B cell (primary cell): ENCODE measurements at regions not wholly inside any gene's neighbourhood (a gene's known extent, or its start where the extent isn't known, plus 50 kb on each side); places are given as distances from the start of the nearest gene placed in this dataset.

Experiments
- ATAC-seq: fragments of 200-7000 bp; cut with Tn5 transposase; one replicate; pipeline ENCODE4 v1.10.0; 2021; ENCODE audit warnings: low read depth, mild to moderate bottlenecking, moderate number of reproducible peaks, moderate library complexity
- CTCF ChIA-PET: fragments of 350-600 bp; sonication (Branson Sonifier 250); formaldehyde crosslinking; loops from one replicate; lab custom pipeline; 2021; ENCODE audit warnings: antibody characterized with exemption, inconsistent platforms; lab: Charles Lee
- POLR2A ChIA-PET: fragments of 350-600 bp; sonication (Branson Sonifier 250); formaldehyde crosslinking; loops from one replicate; lab custom pipeline; 2021; ENCODE audit warnings: antibody characterized with exemption; lab: Charles Lee
- DNase-seq: peaks from one replicate; pipeline ENCODE4 v3.0.0; 2013
- H2AFZ ChIP-seq: 2 replicates; pipeline ENCODE4 v1.6.1; 2012; ENCODE audit warnings: mild to moderate bottlenecking, low read depth, low read length; ENCODE audit not compliant: insufficient read depth, poor library complexity, severe bottlenecking
- H3K27ac ChIP-seq, 2 donors: 1 replicate in 1 of 2; 2 replicates in 1 of 2; pipeline ENCODE4 v1.5.1; 2012 to 2013; ENCODE audit warnings: low read length in 2 of 2, mild to moderate bottlenecking in 2 of 2, moderate library complexity in 1 of 2
- H3K27me3 ChIP-seq, 4 experiments: fragments of 200-600 bp in 1 of 4; sonication (generic) in 1 of 4; replicated peaks in 1 of 4; 1 replicate in 2 of 4; 2 replicates in 2 of 4; pipeline versions ENCODE4 v1.6.1 to v1.7.0; 2013 to 2016; ENCODE audit warnings: low read length in 3 of 4, mild to moderate bottlenecking in 2 of 4, mixed read lengths in 1 of 4, moderate library complexity in 1 of 4; ENCODE audit not compliant: insufficient read depth in 4 of 4, control insufficient read depth in 3 of 4; ENCODE audit errors: control extremely low read depth in 1 of 4
- H3K36me3 ChIP-seq, 2 experiments: replicated peaks in 1 of 2; 1 replicate in 1 of 2; 2 replicates in 1 of 2; pipeline versions ENCODE4 v1.6.1 to v1.7.1; 2013; ENCODE audit warnings: low read length in 1 of 2; ENCODE audit not compliant: insufficient read depth in 2 of 2, control insufficient read depth in 1 of 2; ENCODE audit errors: control extremely low read depth in 1 of 2, extremely low read depth in 1 of 2
- H3K4me1 ChIP-seq, 2 donors: fragments of 200-600 bp in 1 of 2; sonication (generic) in 1 of 2; 1 replicate in 1 of 2; 2 replicates in 1 of 2; pipeline versions ENCODE4 v1.5.1 to v1.6.1; 2013 to 2017; ENCODE audit warnings: low read length in 2 of 2; ENCODE audit not compliant: control insufficient read depth in 2 of 2, insufficient read depth in 2 of 2
- H3K4me2 ChIP-seq: replicated peaks from 2 replicates; pipeline ENCODE3; 2012; ENCODE audit warnings: mild to moderate bottlenecking, low read depth, low read length; ENCODE audit not compliant: poor library complexity, severe bottlenecking
- H3K4me3 ChIP-seq, 5 experiments: fragments of 200-600 bp in 1 of 5; sonication (generic) in 1 of 5; 1 replicate in 3 of 5; 2 replicates in 2 of 5; pipeline versions ENCODE4 v1.5.1 to v1.7.0; 2011 to 2016; ENCODE audit warnings: low read length in 4 of 5, mild to moderate bottlenecking in 4 of 5, low read depth in 2 of 5, control low read depth in 1 of 5, moderate library complexity in 1 of 5; ENCODE audit not compliant: insufficient read depth in 1 of 5; ENCODE audit errors: control extremely low read depth in 1 of 5, extremely low read depth in 1 of 5
- H3K79me2 ChIP-seq: fragments of 200-600 bp; sonication (generic); one replicate; pipeline ENCODE4 v1.6.0; 2016; ENCODE audit warnings: low read length; ENCODE audit not compliant: control insufficient read depth, insufficient read depth
- H3K9ac ChIP-seq: fragments of 200-600 bp; sonication (generic); 2 replicates; pipeline ENCODE4 v1.6.1; 2017; ENCODE audit warnings: mild to moderate bottlenecking, low read length, moderate library complexity
- H3K9me3 ChIP-seq, 3 donors: one replicate each; pipeline versions ENCODE4 v1.6.1 to v1.7.1; 2013; ENCODE audit warnings: low read length in 2 of 3; ENCODE audit not compliant: control insufficient read depth in 2 of 3, insufficient read depth in 1 of 3; ENCODE audit errors: control extremely low read depth in 1 of 3
- H4K20me1 ChIP-seq: 2 replicates; pipeline ENCODE4 v1.6.0; 2012; ENCODE audit warnings: mild to moderate bottlenecking, low read length; ENCODE audit not compliant: insufficient read depth, control insufficient read depth, poor library complexity, severe bottlenecking
- H3K27ac Mint-ChIP-seq: one replicate; pipeline ENCODE4 v1.8.0; 2021; ENCODE audit warnings: mixed read lengths
- H3K27me3 Mint-ChIP-seq: one replicate; pipeline ENCODE4 v1.8.0; 2021; ENCODE audit warnings: mixed read lengths
- H3K4me1 Mint-ChIP-seq: one replicate; pipeline ENCODE4 v1.8.0; 2021; ENCODE audit warnings: mixed read lengths
- H3K4me3 Mint-ChIP-seq: one replicate; pipeline ENCODE4 v1.8.0; 2021; ENCODE audit warnings: mixed read lengths
- H3K9me3 Mint-ChIP-seq: one replicate; pipeline ENCODE4 v1.8.0; 2022; ENCODE audit warnings: mixed read lengths; ENCODE audit not compliant: insufficient read depth
- CTCF ChIP-seq: fragments of 200-600 bp; IDR thresholded peaks from one replicate; pipeline ENCODE4 v1.8.0; 2022; ENCODE audit warnings: antibody characterized with exemption, mild to moderate bottlenecking
- EZH2 ChIP-seq: IDR thresholded peaks from 2 replicates; pipeline ENCODE4 v1.6.1; 2012; ENCODE audit warnings: borderline replicate concordance, low read depth, mild to moderate bottlenecking, moderate library complexity, low read length; ENCODE audit not compliant: insufficient read depth, poor library complexity, severe bottlenecking
- WGBS: methylation state at CpG from one replicate; pipeline ENCODE4 v1.1.5; 2013; ENCODE audit warnings: missing lambda C conversion rate; ENCODE audit not compliant: insufficient coverage; 5-methylcytosine and 5-hydroxymethylcytosine counted together
- intact Hi-C: fragments of 100-400 bp; cut with micrococcal nuclease; formaldehyde crosslinking; loops from one replicate; pipeline ENCODE4 v1.10.0; 2022

- WGBS: no CpG with 5 or more reads among the region's 2 CpGs
- Mint-ChIP-seq H3K27me3 (peaks cover 3% of the 10 kb centered on the region), H3K27ac (no peak overlapping the region), H3K4me1 (no peaks in the 10 kb centered on the region), H3K9me3 (no peaks in the 10 kb centered on the region), H3K4me3 (no peak overlapping the region)
- intact Hi-C loops: no loop called here
- Histone ChIP-seq H3K27me3 (no peaks in the 10 kb centered on the region), H3K4me2 (no peak overlapping the region), H3K4me1 (no peaks in the 10 kb centered on the region), H3K36me3 (no peaks in the 10 kb centered on the region), H2AFZ (no peak overlapping the region), H3K4me3 (no peak overlapping the region), H4K20me1 (no peaks in the 10 kb centered on the region), H3K9me3 (no peaks in the 10 kb centered on the region), H3K27ac (no peak overlapping the region), H3K79me2 (no peaks in the 10 kb centered on the region), H3K9ac (no peak overlapping the region)
- ChIA-PET POLR2A (no interaction called here), CTCF (no interaction called here)
- DNase-seq (no peak), ATAC-seq (no peak)
- TF ChIP-seq CTCF (no peak), EZH2 (no peak)
Observed at GRCh38 chr2:221693365-221693764, 121.3 kb upstream of the EPHA4 start.

GRCh38 chr2:221691571-221691970 lies 119.5 kb upstream of the EPHA4 start:
- H3K4me1 ChIP-seq: no peaks in the 10 kb centered on the region
- no peak overlapping the region for H3K4me3 ChIP-seq
- H3K4me2 ChIP-seq: no peak overlapping the region
- no peak overlapping the region for H2AFZ ChIP-seq
- H4K20me1 ChIP-seq: no peaks in the 10 kb centered on the region
- no peak overlapping the region for H3K27ac ChIP-seq
- H3K36me3 ChIP-seq: no peaks in the 10 kb centered on the region
- WGBS: 100% methylated on average over 1 of the region's 1 CpG
- Mint-ChIP-seq H3K4me3 (no peak overlapping the region), H3K9me3 (no peaks in the 10 kb centered on the region), H3K27ac (no peak overlapping the region), H3K4me1 (no peaks in the 10 kb centered on the region), H3K27me3 (peaks cover 3% of the 10 kb centered on the region)
- intact Hi-C loops: no loop called here
- no peaks in the 10 kb centered on the region for H3K27me3 ChIP-seq
- ChIA-PET POLR2A (no interaction called here), CTCF (no interaction called here)
- no peaks in the 10 kb centered on the region for H3K9me3 ChIP-seq
- H3K79me2 ChIP-seq: no peaks in the 10 kb centered on the region
- no peak overlapping the region for H3K9ac ChIP-seq
- ATAC-seq: no peak
- TF ChIP-seq EZH2 (no peak), CTCF (no peak)
- DNase-seq: no peak
